ENCODE measurements at regions not wholly inside any gene's neighbourhood (a gene's known extent, or its start where the extent isn't known, plus 50 kb on each side); places are given as distances from the start of the nearest gene placed in this dataset.

- TF ChIP-seq POLR2AphosphoS5 (IDR thresholded peaks at IDR 0.05; ENCODE audit: insufficient read depth in 1 of 2, low read depth in 1 of 2) (no peak), POLR2A (IDR thresholded peaks at IDR 0.05) (no peak)
- TF ChIP-seq, protein P1, sequence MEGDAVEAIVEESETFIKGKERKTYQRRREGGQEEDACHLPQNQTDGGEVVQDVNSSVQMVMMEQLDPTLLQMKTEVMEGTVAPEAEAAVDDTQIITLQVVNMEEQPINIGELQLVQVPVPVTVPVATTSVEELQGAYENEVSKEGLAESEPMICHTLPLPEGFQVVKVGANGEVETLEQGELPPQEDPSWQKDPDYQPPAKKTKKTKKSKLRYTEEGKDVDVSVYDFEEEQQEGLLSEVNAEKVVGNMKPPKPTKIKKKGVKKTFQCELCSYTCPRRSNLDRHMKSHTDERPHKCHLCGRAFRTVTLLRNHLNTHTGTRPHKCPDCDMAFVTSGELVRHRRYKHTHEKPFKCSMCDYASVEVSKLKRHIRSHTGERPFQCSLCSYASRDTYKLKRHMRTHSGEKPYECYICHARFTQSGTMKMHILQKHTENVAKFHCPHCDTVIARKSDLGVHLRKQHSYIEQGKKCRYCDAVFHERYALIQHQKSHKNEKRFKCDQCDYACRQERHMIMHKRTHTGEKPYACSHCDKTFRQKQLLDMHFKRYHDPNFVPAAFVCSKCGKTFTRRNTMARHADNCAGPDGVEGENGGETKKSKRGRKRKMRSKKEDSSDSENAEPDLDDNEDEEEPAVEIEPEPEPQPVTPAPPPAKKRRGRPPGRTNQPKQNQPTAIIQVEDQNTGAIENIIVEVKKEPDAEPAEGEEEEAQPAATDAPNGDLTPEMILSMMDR (IDR thresholded peaks at IDR 0.05), result no peak
Observed at GRCh38 chr17:21482189-21482865, 106.2 kb downstream of the KCNJ12 start.

All from vagina (tissue), 2 donors.